DMS 273 (cell line): ENCODE measurements at regions not wholly inside any gene's neighbourhood (a gene's known extent, or its start where the extent isn't known, plus 50 kb on each side); places are given as distances from the start of the nearest gene placed in this dataset.
"Not testable (repeated sequence)": the region's sequence is repeated elsewhere in the genome, so short reads cannot be mapped to it uniquely, and the experiment has no call there.

ENCODE experiments used
- DNase-seq: peaks from one replicate; lab custom pipeline; 2025; ENCODE audit not compliant: unreplicated experiment; lab: John Stamatoyannopoulos, UW

- no peak for DNase-seq
Measured at GRCh38 chr1:96466842-96467241, 254.7 kb upstream of the PTBP2 start.

- DNase-seq = not testable (repeated sequence)
Measured at GRCh38 chr1:96469726-96470125, 251.9 kb upstream of the PTBP2 start.

GRCh38 chr1:96472471-96472870 is 249.1 kb upstream of the PTBP2 start:
- DNase-seq = no peak

- no peak for DNase-seq
Measured at GRCh38 chr1:96473791-96474434, 247.7 kb upstream of the PTBP2 start.

- no peak for DNase-seq
Measured at GRCh38 chr1:96474985-96475743, 246.4 kb upstream of the PTBP2 start.

GRCh38 chr1:96475903-96476302 is 245.7 kb upstream of the PTBP2 start:
- no peak for DNase-seq

GRCh38 chr1:96478228-96478627 is 243.4 kb upstream of the PTBP2 start:
- DNase-seq = no peak

GRCh38 chr1:96481409-96481808 is 240.2 kb upstream of the PTBP2 start:
- DNase-seq = no peak

GRCh38 chr1:96482616-96483015 is 239.0 kb upstream of the PTBP2 start:
- DNase-seq = no peak

GRCh38 chr1:96487394-96487793 is 234.2 kb upstream of the PTBP2 start:
- DNase-seq = no peak

GRCh38 chr1:96487971-96488370 is 233.6 kb upstream of the PTBP2 start:
- DNase-seq = no peak

- DNase-seq = no peak
Measured at GRCh38 chr1:96488777-96489176, 232.8 kb upstream of the PTBP2 start.

GRCh38 chr1:96492236-96492635 is 229.3 kb upstream of the PTBP2 start:
- DNase-seq = peak; percentile 47

GRCh38 chr1:96498744-96499340 is 222.7 kb upstream of the PTBP2 start:
- no peak for DNase-seq

GRCh38 chr1:96508233-96508632 is 213.4 kb upstream of the PTBP2 start:
- DNase-seq = peak; percentile 37

GRCh38 chr1:96509339-96509738 is 212.2 kb upstream of the PTBP2 start:
- DNase-seq = no peak

- DNase-seq = peak; percentile 23
Measured at GRCh38 chr1:96509951-96510350, 211.6 kb upstream of the PTBP2 start.

- DNase-seq = no peak
Measured at GRCh38 chr1:96510391-96510790, 211.2 kb upstream of the PTBP2 start.

GRCh38 chr1:96510911-96511310 is 210.7 kb upstream of the PTBP2 start:
- DNase-seq = peak; percentile 30

GRCh38 chr1:96513136-96513535 is 208.4 kb upstream of the PTBP2 start:
- no peak for DNase-seq

GRCh38 chr1:96515430-96515829 is 206.2 kb upstream of the PTBP2 start:
- DNase-seq = no peak

GRCh38 chr1:96515925-96516324 is 205.7 kb upstream of the PTBP2 start:
- no peak for DNase-seq
